Lower leg skin (tissue), 4 donors: ENCODE measurements at regions not wholly inside any gene's neighbourhood (a gene's known extent, or its start where the extent isn't known, plus 50 kb on each side); places are given as distances from the start of the nearest gene placed in this dataset.
A peak's percentile ranks its signal among the peaks of the same experiment; 100 is the strongest.
"Not testable (repeated sequence)": the region's sequence is repeated elsewhere in the genome, so short reads cannot be mapped to it uniquely, and the experiment has no call there.

Source experiments
- DNase-seq, 2 donors: peaks; one replicate each; pipeline ENCODE4 v3.0.0-alpha.2; 2019; ENCODE audit warnings: low spot score in 2 of 2
- H3K4me3 ChIP-seq: fragments of 200-600 bp; sonication (generic); 2 replicates; pipeline ENCODE4 v1.5.1; 2017; ENCODE audit warnings: mild to moderate bottlenecking, low read depth; ENCODE audit not compliant: poor library complexity, severe bottlenecking
- CTCF ChIP-seq, 3 donors: fragments of 450-650 bp; IDR thresholded peaks; one replicate each; pipeline ENCODE4 v1.5.1; 2016; ENCODE audit warnings: antibody characterized with exemption in 3 of 3, mild to moderate bottlenecking in 3 of 3, moderate library complexity in 2 of 3
- POLR2A ChIP-seq, 2 donors: fragments of 450-650 bp; IDR thresholded peaks; one replicate each; pipeline ENCODE4 v1.6.1; 2016 to 2017; ENCODE audit warnings: antibody characterized with exemption in 2 of 2, mild to moderate bottlenecking in 1 of 2, moderate library complexity in 1 of 2
- WGBS, 2 donors: methylation state at CpG; one replicate each; pipeline ENCODE4 v1.1.5; 2018; 5-methylcytosine and 5-hydroxymethylcytosine counted together
- intact Hi-C: fragments of 100-400 bp; cut with DNase I; formaldehyde crosslinking; loops from one replicate; pipeline ENCODE4 v1.15.0; 2023; ENCODE audit warnings: low total_unique reads

- TF ChIP-seq CTCF (IDR thresholded peaks at IDR 0.05), result no peak
- no peak for TF ChIP-seq POLR2A (IDR thresholded peaks at IDR 0.05)
- WGBS, 2 donors, result 30 to 43% methylated on average over 3 of the region's 3 CpGs
- intact Hi-C loops, result no loop called here
- no peak overlapping the region for H3K4me3 ChIP-seq
- DNase-seq, result no peak
These were observed 94.5 kb upstream of the GPR12 start for GRCh38 chr13:26855071-26855470.

- TF ChIP-seq CTCF (IDR thresholded peaks at IDR 0.05), result no peak
- TF ChIP-seq POLR2A (IDR thresholded peaks at IDR 0.05), result no peak
- 15 to 17% methylated on average over 2 of the region's 2 CpGs for WGBS, 2 donors
- DNase-seq, result no peak
- H3K4me3 ChIP-seq, result no peak overlapping the region
- intact Hi-C loops, result no loop called here
These were observed 92.7 kb upstream of the GPR12 start for GRCh38 chr13:26853323-26853722.

GRCh38 chr13:26847281-26847680 is 86.7 kb upstream of the GPR12 start:
- H3K4me3 ChIP-seq, result no peak overlapping the region
- TF ChIP-seq CTCF (IDR thresholded peaks at IDR 0.05), result no peak
- no peak for TF ChIP-seq POLR2A (IDR thresholded peaks at IDR 0.05)
- DNase-seq, result no peak
- intact Hi-C loops, result no loop called here
- 54 to 63% methylated on average over 1 of the region's 1 CpG for WGBS, 2 donors

GRCh38 chr13:26845063-26845462 is 84.5 kb upstream of the GPR12 start:
- H3K4me3 ChIP-seq, intact Hi-C loops: not testable (repeated sequence)
- peak in 1 of 2 donors; percentile 21 for DNase-seq
- 89 to 94% methylated on average over 7 of the region's 7 CpGs for WGBS, 2 donors

- intact Hi-C loops, result no loop called here
- peak in 1 of 2 donors; percentile 83 for DNase-seq
- H3K4me3 ChIP-seq, result no peak overlapping the region
- TF ChIP-seq CTCF (IDR thresholded peaks at IDR 0.05), result no peak
- no peak for TF ChIP-seq POLR2A (IDR thresholded peaks at IDR 0.05)
- 60 to 72% methylated on average over 4 of the region's 4 CpGs for WGBS, 2 donors
These were observed 79.1 kb upstream of the GPR12 start for GRCh38 chr13:26839682-26840081.

- WGBS, 2 donors, result 61 to 64% methylated on average over 2 of the region's 2 CpGs
- DNase-seq, result no peak
- intact Hi-C loops, result no loop called here
These were observed 78.2 kb upstream of the GPR12 start for GRCh38 chr13:26838821-26839220.

More at GRCh38 chr13:26838821-26839220, 78.2 kb upstream of the GPR12 start:
- H3K4me3 ChIP-seq, result no peak overlapping the region
- TF ChIP-seq POLR2A (IDR thresholded peaks at IDR 0.05) (no peak), CTCF (IDR thresholded peaks at IDR 0.05) (no peak)
